ENCODE measurements at regions not wholly inside any gene's neighbourhood (a gene's known extent, or its start where the extent isn't known, plus 50 kb on each side); places are given as distances from the start of the nearest gene placed in this dataset.

GRCh38 chr5:106331415-106331814 is 1339.3 kb downstream of the EFNA5 start:
- TF ChIP-seq CTCF (conservative IDR thresholded peaks at IDR 0.05) (no peak), ZFX (IDR thresholded peaks at IDR 0.05) (no peak)
